ENCODE measurements at regions not wholly inside any gene's neighbourhood (a gene's known extent, or its start where the extent isn't known, plus 50 kb on each side); places are given as distances from the start of the nearest gene placed in this dataset.

GRCh38 chr9:120016231-120016630 is 563.7 kb downstream of the CDK5RAP2 start:
- no peak overlapping the region for H3K27ac ChIP-seq (ENCODE audit: low read depth, low read length, poor library complexity, severe bottlenecking)
- ChIA-PET POLR2A (no interaction called here), CTCF (ENCODE audit: unreplicated experiment) (no interaction called here)
- no peaks in the 10 kb centered on the region for H4K20me1 ChIP-seq (ENCODE audit: insufficient read depth, low read length)
- H2AFZ ChIP-seq (ENCODE audit: low read length), result no peak overlapping the region
- no peak for TF ChIP-seq EZH2phosphoT487 (IDR thresholded peaks at IDR 0.05; ENCODE audit: borderline replicate concordance, low read depth, low read length)
- TF ChIP-seq CTCF (conservative IDR thresholded peaks at IDR 0.05; ENCODE audit: low read length), result no peak
- no peaks in the 10 kb centered on the region for H3K4me1 ChIP-seq (ENCODE audit: insufficient read depth, low read length, poor library complexity, severe bottlenecking)
- no peak overlapping the region for H3K4me2 ChIP-seq (ENCODE audit: low read length)
- no peak for DNase-seq (ENCODE audit: low spot score)
- no peaks in the 10 kb centered on the region for H3K36me3 ChIP-seq (ENCODE audit: insufficient read depth, low read length)
- no peak overlapping the region for H3K4me3 ChIP-seq (ENCODE audit: low read depth, low read length, poor library complexity, severe bottlenecking)
- no TSS peak for BruUV-seq (replicated peaks)
- intact Hi-C loops (cut with micrococcal nuclease; ENCODE audit: unreplicated experiment), result no loop called here
- H3K9me2 ChIP-seq (ENCODE audit: insufficient read depth, low read length), result no peaks in the 10 kb centered on the region
- no peaks in the 10 kb centered on the region for H3K9me3 ChIP-seq (ENCODE audit: low read length)
- H3K79me2 ChIP-seq (ENCODE audit: insufficient read depth, low read depth, low read length), result no peaks in the 10 kb centered on the region

GRCh38 chr9:120014796-120015195 is 565.2 kb downstream of the CDK5RAP2 start:
- Histone ChIP-seq H3K9me3 (ENCODE audit: low read length) (no peaks in the 10 kb centered on the region), H3K4me3 (ENCODE audit: low read depth, low read length, poor library complexity, severe bottlenecking) (no peak overlapping the region), H3K9me2 (ENCODE audit: insufficient read depth, low read length) (no peaks in the 10 kb centered on the region), H2AFZ (ENCODE audit: low read length) (no peak overlapping the region), H3K36me3 (ENCODE audit: insufficient read depth, low read length) (no peaks in the 10 kb centered on the region), H4K20me1 (ENCODE audit: insufficient read depth, low read length) (no peaks in the 10 kb centered on the region), H3K4me1 (ENCODE audit: insufficient read depth, low read length, poor library complexity, severe bottlenecking) (no peaks in the 10 kb centered on the region), H3K79me2 (ENCODE audit: insufficient read depth, low read depth, low read length) (no peaks in the 10 kb centered on the region), H3K27ac (ENCODE audit: low read depth, low read length, poor library complexity, severe bottlenecking) (no peak overlapping the region), H3K4me2 (ENCODE audit: low read length) (no peak overlapping the region)
- intact Hi-C loops (cut with micrococcal nuclease; ENCODE audit: unreplicated experiment), result no loop called here
- no TSS peak for BruUV-seq (replicated peaks)
- ChIA-PET POLR2A (no interaction called here), CTCF (ENCODE audit: unreplicated experiment) (no interaction called here)
- no peak for DNase-seq (ENCODE audit: low spot score)
- TF ChIP-seq CTCF (conservative IDR thresholded peaks at IDR 0.05; ENCODE audit: low read length) (no peak), EZH2phosphoT487 (IDR thresholded peaks at IDR 0.05; ENCODE audit: borderline replicate concordance, low read depth, low read length) (no peak)

- no peak overlapping the region for H3K27ac ChIP-seq (ENCODE audit: low read depth, low read length, poor library complexity, severe bottlenecking)
- H3K9me2 ChIP-seq (ENCODE audit: insufficient read depth, low read length), result no peaks in the 10 kb centered on the region
- no peak overlapping the region for H3K4me2 ChIP-seq (ENCODE audit: low read length)
- H3K79me2 ChIP-seq (ENCODE audit: insufficient read depth, low read depth, low read length), result no peaks in the 10 kb centered on the region
- CTCF ChIA-PET (ENCODE audit: unreplicated experiment), result no interaction called here
- no peaks in the 10 kb centered on the region for H3K4me1 ChIP-seq (ENCODE audit: insufficient read depth, low read length, poor library complexity, severe bottlenecking)
- no peak for DNase-seq (ENCODE audit: low spot score)
- H4K20me1 ChIP-seq (ENCODE audit: insufficient read depth, low read length), result no peaks in the 10 kb centered on the region
- POLR2A ChIA-PET, result no interaction called here
- no peak for TF ChIP-seq EZH2phosphoT487 (IDR thresholded peaks at IDR 0.05; ENCODE audit: borderline replicate concordance, low read depth, low read length)
- H3K4me3 ChIP-seq (ENCODE audit: low read depth, low read length, poor library complexity, severe bottlenecking), result no peak overlapping the region
- H3K36me3 ChIP-seq (ENCODE audit: insufficient read depth, low read length), result no peaks in the 10 kb centered on the region
- H2AFZ ChIP-seq (ENCODE audit: low read length), result no peak overlapping the region
- H3K9me3 ChIP-seq (ENCODE audit: low read length), result no peaks in the 10 kb centered on the region
- intact Hi-C loops (cut with micrococcal nuclease; ENCODE audit: unreplicated experiment), result no loop called here
- no TSS peak for BruUV-seq (replicated peaks)
Measured at GRCh38 chr9:120009856-120010255, 570.1 kb downstream of the CDK5RAP2 start.

Data from OCI-LY7 (cell line).